ENCODE measurements at regions not wholly inside any gene's neighbourhood (a gene's known extent, or its start where the extent isn't known, plus 50 kb on each side); places are given as distances from the start of the nearest gene placed in this dataset.

DNA sequence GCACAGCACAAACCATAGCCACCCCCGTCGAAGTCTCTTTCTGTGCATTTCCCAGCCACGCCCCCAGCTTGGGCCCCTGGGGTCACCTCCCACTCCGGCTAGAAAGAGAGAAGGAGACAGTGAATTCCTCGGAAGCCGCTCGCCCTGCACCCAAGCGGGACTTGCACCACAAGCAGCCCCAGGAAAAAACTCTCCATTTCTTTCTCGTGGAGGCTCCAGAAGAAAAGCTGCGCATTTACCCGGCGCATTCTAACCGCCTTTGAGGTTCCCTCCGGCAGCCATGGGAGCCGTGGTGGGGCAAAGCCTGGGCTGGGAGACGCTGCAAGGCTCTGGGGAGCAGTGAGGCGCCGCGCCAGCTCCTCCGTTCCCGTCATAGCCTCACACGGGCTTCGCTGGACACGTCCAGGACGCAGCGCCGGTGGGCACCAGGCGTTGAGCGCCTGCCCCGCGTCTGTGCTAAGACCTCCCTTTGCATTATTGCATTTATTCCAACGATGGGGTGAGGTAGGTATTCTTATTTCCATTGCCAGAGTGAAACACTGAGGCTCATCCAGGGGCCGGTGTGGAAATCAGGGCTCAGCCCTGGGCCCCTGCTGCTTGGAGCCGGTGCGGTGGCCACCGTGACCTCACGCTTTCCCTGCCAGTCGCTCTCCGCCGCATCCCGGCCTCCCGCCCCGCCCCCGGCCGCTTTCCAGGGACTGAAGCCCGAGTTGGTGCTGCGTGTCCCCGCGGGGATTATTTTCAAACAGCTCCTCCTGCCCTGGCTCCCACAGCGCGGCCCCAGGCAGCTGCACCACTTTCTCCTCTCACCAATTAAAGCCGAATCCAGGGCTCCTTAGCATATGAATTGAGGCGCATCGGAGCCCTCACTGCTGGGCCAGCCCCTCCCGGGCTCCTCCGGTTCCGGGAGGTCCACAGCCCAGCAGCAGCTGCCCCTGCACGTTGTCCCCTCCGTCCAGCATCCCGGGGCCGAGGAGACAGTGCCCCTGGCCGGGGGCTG lies 148.3 kb upstream of the AFDN start (continued):
- TF ChIP-seq, protein P1, sequence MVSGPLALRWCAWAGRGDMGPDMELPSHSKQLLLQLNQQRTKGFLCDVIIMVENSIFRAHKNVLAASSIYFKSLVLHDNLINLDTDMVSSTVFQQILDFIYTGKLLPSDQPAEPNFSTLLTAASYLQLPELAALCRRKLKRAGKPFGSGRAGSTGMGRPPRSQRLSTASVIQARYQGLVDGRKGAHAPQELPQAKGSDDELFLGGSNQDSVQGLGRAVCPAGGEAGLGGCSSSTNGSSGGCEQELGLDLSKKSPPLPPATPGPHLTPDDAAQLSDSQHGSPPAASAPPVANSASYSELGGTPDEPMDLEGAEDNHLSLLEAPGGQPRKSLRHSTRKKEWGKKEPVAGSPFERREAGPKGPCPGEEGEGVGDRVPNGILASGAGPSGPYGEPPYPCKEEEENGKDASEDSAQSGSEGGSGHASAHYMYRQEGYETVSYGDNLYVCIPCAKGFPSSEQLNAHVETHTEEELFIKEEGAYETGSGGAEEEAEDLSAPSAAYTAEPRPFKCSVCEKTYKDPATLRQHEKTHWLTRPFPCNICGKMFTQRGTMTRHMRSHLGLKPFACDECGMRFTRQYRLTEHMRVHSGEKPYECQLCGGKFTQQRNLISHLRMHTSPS (CRISPR knock-in tag; IDR thresholded peaks at IDR 0.05; ENCODE audit: low read depth): no peak
- TF ChIP-seq, protein P2, sequence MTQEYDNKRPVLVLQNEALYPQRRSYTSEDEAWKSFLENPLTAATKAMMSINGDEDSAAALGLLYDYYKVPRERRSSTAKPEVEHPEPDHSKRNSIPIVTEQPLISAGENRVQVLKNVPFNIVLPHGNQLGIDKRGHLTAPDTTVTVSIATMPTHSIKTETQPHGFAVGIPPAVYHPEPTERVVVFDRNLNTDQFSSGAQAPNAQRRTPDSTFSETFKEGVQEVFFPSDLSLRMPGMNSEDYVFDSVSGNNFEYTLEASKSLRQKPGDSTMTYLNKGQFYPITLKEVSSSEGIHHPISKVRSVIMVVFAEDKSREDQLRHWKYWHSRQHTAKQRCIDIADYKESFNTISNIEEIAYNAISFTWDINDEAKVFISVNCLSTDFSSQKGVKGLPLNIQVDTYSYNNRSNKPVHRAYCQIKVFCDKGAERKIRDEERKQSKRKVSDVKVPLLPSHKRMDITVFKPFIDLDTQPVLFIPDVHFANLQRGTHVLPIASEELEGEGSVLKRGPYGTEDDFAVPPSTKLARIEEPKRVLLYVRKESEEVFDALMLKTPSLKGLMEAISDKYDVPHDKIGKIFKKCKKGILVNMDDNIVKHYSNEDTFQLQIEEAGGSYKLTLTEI (CRISPR knock-in tag; conservative IDR thresholded peaks at IDR 0.05): no peak
- TF ChIP-seq, protein P3, sequence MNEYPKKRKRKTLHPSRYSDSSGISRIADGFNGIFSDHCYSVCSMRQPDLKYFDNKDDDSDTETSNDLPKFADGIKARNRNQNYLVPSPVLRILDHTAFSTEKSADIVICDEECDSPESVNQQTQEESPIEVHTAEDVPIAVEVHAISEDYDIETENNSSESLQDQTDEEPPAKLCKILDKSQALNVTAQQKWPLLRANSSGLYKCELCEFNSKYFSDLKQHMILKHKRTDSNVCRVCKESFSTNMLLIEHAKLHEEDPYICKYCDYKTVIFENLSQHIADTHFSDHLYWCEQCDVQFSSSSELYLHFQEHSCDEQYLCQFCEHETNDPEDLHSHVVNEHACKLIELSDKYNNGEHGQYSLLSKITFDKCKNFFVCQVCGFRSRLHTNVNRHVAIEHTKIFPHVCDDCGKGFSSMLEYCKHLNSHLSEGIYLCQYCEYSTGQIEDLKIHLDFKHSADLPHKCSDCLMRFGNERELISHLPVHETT (CRISPR knock-in tag; conservative IDR thresholded peaks at IDR 0.05): 0 out of 2 replicates have a peak, but pooled peaks have one; percentile 47
- TF ChIP-seq CENPX (CRISPR knock-in tag; IDR thresholded peaks at IDR 0.05): no peak
- TF ChIP-seq STAG1 (CRISPR knock-in tag; IDR thresholded peaks at IDR 0.05): no peak; the same call in 1 of the 2 replicates
- TF ChIP-seq FOXK2 (IDR thresholded peaks at IDR 0.05): no peak
- TF ChIP-seq, protein P4, sequence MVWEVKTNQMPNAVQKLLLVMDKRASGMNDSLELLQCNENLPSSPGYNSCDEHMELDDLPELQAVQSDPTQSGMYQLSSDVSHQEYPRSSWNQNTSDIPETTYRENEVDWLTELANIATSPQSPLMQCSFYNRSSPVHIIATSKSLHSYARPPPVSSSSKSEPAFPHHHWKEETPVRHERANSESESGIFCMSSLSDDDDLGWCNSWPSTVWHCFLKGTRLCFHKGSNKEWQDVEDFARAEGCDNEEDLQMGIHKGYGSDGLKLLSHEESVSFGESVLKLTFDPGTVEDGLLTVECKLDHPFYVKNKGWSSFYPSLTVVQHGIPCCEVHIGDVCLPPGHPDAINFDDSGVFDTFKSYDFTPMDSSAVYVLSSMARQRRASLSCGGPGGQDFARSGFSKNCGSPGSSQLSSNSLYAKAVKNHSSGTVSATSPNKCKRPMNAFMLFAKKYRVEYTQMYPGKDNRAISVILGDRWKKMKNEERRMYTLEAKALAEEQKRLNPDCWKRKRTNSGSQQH (CRISPR knock-in tag; IDR thresholded peaks at IDR 0.05; ENCODE audit: low read depth): no peak
- no peak for TF ChIP-seq THYN1 (CRISPR knock-in tag; IDR thresholded peaks at IDR 0.05; ENCODE audit: borderline replicate concordance, low read depth)
- no peak for TF ChIP-seq ZNF564 (CRISPR knock-in tag; IDR thresholded peaks at IDR 0.05)
- TF ChIP-seq CAMTA2 (CRISPR knock-in tag; IDR thresholded peaks at IDR 0.05; ENCODE audit: borderline replicate concordance): no peak
- TF ChIP-seq, protein P5, sequence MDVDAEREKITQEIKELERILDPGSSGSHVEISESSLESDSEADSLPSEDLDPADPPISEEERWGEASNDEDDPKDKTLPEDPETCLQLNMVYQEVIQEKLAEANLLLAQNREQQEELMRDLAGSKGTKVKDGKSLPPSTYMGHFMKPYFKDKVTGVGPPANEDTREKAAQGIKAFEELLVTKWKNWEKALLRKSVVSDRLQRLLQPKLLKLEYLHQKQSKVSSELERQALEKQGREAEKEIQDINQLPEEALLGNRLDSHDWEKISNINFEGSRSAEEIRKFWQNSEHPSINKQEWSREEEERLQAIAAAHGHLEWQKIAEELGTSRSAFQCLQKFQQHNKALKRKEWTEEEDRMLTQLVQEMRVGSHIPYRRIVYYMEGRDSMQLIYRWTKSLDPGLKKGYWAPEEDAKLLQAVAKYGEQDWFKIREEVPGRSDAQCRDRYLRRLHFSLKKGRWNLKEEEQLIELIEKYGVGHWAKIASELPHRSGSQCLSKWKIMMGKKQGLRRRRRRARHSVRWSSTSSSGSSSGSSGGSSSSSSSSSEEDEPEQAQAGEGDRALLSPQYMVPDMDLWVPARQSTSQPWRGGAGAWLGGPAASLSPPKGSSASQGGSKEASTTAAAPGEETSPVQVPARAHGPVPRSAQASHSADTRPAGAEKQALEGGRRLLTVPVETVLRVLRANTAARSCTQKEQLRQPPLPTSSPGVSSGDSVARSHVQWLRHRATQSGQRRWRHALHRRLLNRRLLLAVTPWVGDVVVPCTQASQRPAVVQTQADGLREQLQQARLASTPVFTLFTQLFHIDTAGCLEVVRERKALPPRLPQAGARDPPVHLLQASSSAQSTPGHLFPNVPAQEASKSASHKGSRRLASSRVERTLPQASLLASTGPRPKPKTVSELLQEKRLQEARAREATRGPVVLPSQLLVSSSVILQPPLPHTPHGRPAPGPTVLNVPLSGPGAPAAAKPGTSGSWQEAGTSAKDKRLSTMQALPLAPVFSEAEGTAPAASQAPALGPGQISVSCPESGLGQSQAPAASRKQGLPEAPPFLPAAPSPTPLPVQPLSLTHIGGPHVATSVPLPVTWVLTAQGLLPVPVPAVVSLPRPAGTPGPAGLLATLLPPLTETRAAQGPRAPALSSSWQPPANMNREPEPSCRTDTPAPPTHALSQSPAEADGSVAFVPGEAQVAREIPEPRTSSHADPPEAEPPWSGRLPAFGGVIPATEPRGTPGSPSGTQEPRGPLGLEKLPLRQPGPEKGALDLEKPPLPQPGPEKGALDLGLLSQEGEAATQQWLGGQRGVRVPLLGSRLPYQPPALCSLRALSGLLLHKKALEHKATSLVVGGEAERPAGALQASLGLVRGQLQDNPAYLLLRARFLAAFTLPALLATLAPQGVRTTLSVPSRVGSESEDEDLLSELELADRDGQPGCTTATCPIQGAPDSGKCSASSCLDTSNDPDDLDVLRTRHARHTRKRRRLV (CRISPR knock-in tag; IDR thresholded peaks at IDR 0.05): no peak
- TF ChIP-seq ZBTB38 (CRISPR knock-in tag; IDR thresholded peaks at IDR 0.05): peak; percentile 73
- no peak for TF ChIP-seq ZNF382 (CRISPR knock-in tag; IDR thresholded peaks at IDR 0.05; ENCODE audit: borderline replicate concordance)
- no peak for TF ChIP-seq XBP1 (CRISPR knock-in tag; IDR thresholded peaks at IDR 0.05)
- TF ChIP-seq, protein P6, sequence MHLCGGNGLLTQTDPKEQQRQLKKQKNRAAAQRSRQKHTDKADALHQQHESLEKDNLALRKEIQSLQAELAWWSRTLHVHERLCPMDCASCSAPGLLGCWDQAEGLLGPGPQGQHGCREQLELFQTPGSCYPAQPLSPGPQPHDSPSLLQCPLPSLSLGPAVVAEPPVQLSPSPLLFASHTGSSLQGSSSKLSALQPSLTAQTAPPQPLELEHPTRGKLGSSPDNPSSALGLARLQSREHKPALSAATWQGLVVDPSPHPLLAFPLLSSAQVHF (CRISPR knock-in tag; IDR thresholded peaks at IDR 0.05): no peak
- no peak for TF ChIP-seq ZNF543 (CRISPR knock-in tag; IDR thresholded peaks at IDR 0.05)
